GM23338 (cell line): ENCODE measurements at regions not wholly inside any gene's neighbourhood (a gene's known extent, or its start where the extent isn't known, plus 50 kb on each side); places are given as distances from the start of the nearest gene placed in this dataset.

ENCODE experiments used
- ATAC-seq: fragments of 200-7000 bp; cut with Tn5 transposase; 3 replicates; pipeline ENCODE4 v1.9.1; 2020
- DNase-seq: peaks from one replicate; pipeline ENCODE4 v3.0.0-alpha.2; 2015; ENCODE audit warnings: low spot score
- H2AFZ ChIP-seq: fragments of 200-600 bp; sonication (generic); 2 replicates; pipeline ENCODE4 v1.8.0; 2016; ENCODE audit warnings: antibody characterized with exemption, mild to moderate bottlenecking, moderate library complexity
- H3F3A ChIP-seq: fragments of 200-600 bp; sonication (generic); replicated peaks from 2 replicates; pipeline ENCODE4 v1.8.0; 2017; ENCODE audit warnings: antibody characterized with exemption, mixed run types, low read depth
- H3K27ac ChIP-seq: fragments of 200-600 bp; sonication (generic); 2 replicates; pipeline ENCODE4 v1.6.1; 2016; ENCODE audit warnings: low read depth
- H3K27me3 ChIP-seq: fragments of 200-600 bp; sonication (generic); 2 replicates; pipeline ENCODE4 v1.8.0; 2016; ENCODE audit warnings: mild to moderate bottlenecking, mixed run types, moderate library complexity; ENCODE audit not compliant: insufficient read depth
- H3K36me3 ChIP-seq: fragments of 200-600 bp; sonication (generic); 2 replicates; pipeline ENCODE4 v1.8.0; 2016; ENCODE audit warnings: mild to moderate bottlenecking; ENCODE audit not compliant: insufficient read depth
- H3K4me1 ChIP-seq: fragments of 200-600 bp; sonication (generic); 2 replicates; pipeline ENCODE4 v1.8.0; 2016; ENCODE audit warnings: mild to moderate bottlenecking, moderate library complexity; ENCODE audit not compliant: insufficient read depth
- H3K4me2 ChIP-seq: fragments of 200-600 bp; sonication (generic); 2 replicates; pipeline ENCODE4 v1.7.1; 2017; ENCODE audit warnings: mixed run types
- H3K4me3 ChIP-seq: fragments of 200-600 bp; sonication (generic); 2 replicates; pipeline ENCODE4 v1.6.1; 2016; ENCODE audit warnings: mixed run types
- H3K79me2 ChIP-seq: fragments of 200-600 bp; sonication (generic); replicated peaks from 2 replicates; pipeline ENCODE4 v1.8.0; 2017; ENCODE audit warnings: mild to moderate bottlenecking; ENCODE audit not compliant: insufficient read depth
- H3K9me2 ChIP-seq: fragments of 200-600 bp; sonication (generic); 2 replicates; pipeline ENCODE4 v1.8.0; 2017; ENCODE audit not compliant: insufficient read depth
- H4K20me1 ChIP-seq: fragments of 200-600 bp; sonication (generic); replicated peaks from 2 replicates; pipeline ENCODE4 v1.8.0; 2017; ENCODE audit warnings: mild to moderate bottlenecking; ENCODE audit not compliant: insufficient read depth
- H3K27ac Mint-ChIP-seq: 2 replicates; pipeline ENCODE4 v1.8.0; 2020; ENCODE audit warnings: inconsistent platforms, mild to moderate bottlenecking, moderate library complexity, mixed read lengths
- H3K27me3 Mint-ChIP-seq: 3 replicates; pipeline ENCODE4 v1.8.0; 2022; ENCODE audit warnings: low read depth, mild to moderate bottlenecking, moderate library complexity, mixed read lengths, inconsistent platforms; ENCODE audit not compliant: insufficient read depth, poor library complexity
- H3K36me3 Mint-ChIP-seq: 3 replicates; pipeline ENCODE4 v1.8.0; 2021; ENCODE audit warnings: low read depth, mild to moderate bottlenecking, inconsistent platforms, moderate library complexity, mixed read lengths
- H3K4me1 Mint-ChIP-seq: 3 replicates; pipeline ENCODE4 v1.8.0; 2020; ENCODE audit warnings: mild to moderate bottlenecking, inconsistent platforms, mixed read lengths
- H3K4me3 Mint-ChIP-seq: 3 replicates; pipeline ENCODE4 v1.8.0; 2021; ENCODE audit warnings: moderate library complexity, mild to moderate bottlenecking, inconsistent platforms, mixed read lengths
- H3K9me3 Mint-ChIP-seq: 3 replicates; pipeline ENCODE4 v1.8.0; 2020; ENCODE audit warnings: moderate library complexity, mild to moderate bottlenecking, inconsistent platforms, mixed read lengths
- CREB1 ChIP-seq: fragments of 250-450 bp; sonication (Bioruptor Pico); IDR thresholded peaks from 2 replicates; pipeline ENCODE4 v1.5.0; 2020; ENCODE audit warnings: low read depth, mild to moderate bottlenecking, moderate library complexity
- CTCF ChIP-seq, 2 experiments: fragments of 200-600 bp in 1 of 2; sonication (generic) in 1 of 2; conservative IDR thresholded peaks; 2 replicates each; pipeline versions ENCODE4 v1.5.1 to v1.6.1; 2016 to 2017; ENCODE audit warnings: antibody characterized with exemption in 2 of 2, low read depth in 2 of 2, mild to moderate bottlenecking in 2 of 2, moderate library complexity in 1 of 2
- ETS1 ChIP-seq: IDR thresholded peaks from 2 replicates; pipeline ENCODE4 v1.6.1; 2016; ENCODE audit warnings: antibody characterized with exemption
- EZH2 ChIP-seq: fragments of 200-600 bp; sonication (generic); IDR thresholded peaks from one replicate; pipeline ENCODE4 v1.8.0; 2017; ENCODE audit warnings: antibody characterized with exemption, mild to moderate bottlenecking, low read depth; ENCODE audit not compliant: unreplicated experiment
- EZH2phosphoT487 ChIP-seq: fragments of 200-600 bp; sonication (generic); IDR thresholded peaks from one replicate; pipeline ENCODE4 v1.8.1; 2018; ENCODE audit warnings: antibody characterized with exemption; ENCODE audit not compliant: unreplicated experiment
- JUNB ChIP-seq: IDR thresholded peaks from one replicate; pipeline ENCODE4 v1.6.1; 2016; ENCODE audit warnings: antibody characterized with exemption; ENCODE audit not compliant: unreplicated experiment
- NANOG ChIP-seq: IDR thresholded peaks from 2 replicates; pipeline ENCODE4 v1.6.1; 2016; ENCODE audit warnings: antibody characterized with exemption, borderline replicate concordance
- POLR2AphosphoS5 ChIP-seq: IDR thresholded peaks from 2 replicates; pipeline ENCODE4 v1.6.1; 2016; ENCODE audit warnings: antibody characterized with exemption, low read depth
- REST ChIP-seq: IDR thresholded peaks from one replicate; pipeline ENCODE4 v1.6.1; 2018; ENCODE audit warnings: antibody characterized with exemption; ENCODE audit not compliant: unreplicated experiment
- STAT1 ChIP-seq: IDR thresholded peaks from one replicate; pipeline ENCODE4 v1.6.1; 2016; ENCODE audit warnings: antibody characterized with exemption; ENCODE audit not compliant: unreplicated experiment
- ZNF114 ChIP-seq: fragments of 250-450 bp; sonication (Bioruptor Pico); IDR thresholded peaks from 2 replicates; pipeline ENCODE4 v1.5.0; 2020; ENCODE audit warnings: mild to moderate bottlenecking, moderate library complexity
- ZNF331 ChIP-seq: fragments of 250-450 bp; sonication (Bioruptor Pico); IDR thresholded peaks from 2 replicates; pipeline ENCODE4 v1.5.0; 2020; ENCODE audit warnings: low read depth, mild to moderate bottlenecking, moderate library complexity
- ZNF462 ChIP-seq: fragments of 250-450 bp; sonication (Bioruptor Pico); IDR thresholded peaks from 2 replicates; pipeline ENCODE4 v1.5.0; 2020; ENCODE audit warnings: mild to moderate bottlenecking, moderate library complexity

GRCh38 chr6:122130518-122130917 lies 268.9 kb upstream of the HSF2 start:
- no peak overlapping the region for H3K4me3 ChIP-seq
- no peaks in the 10 kb centered on the region for H3K36me3 Mint-ChIP-seq
- no peak overlapping the region for H2AFZ ChIP-seq
- no peaks in the 10 kb centered on the region for H4K20me1 ChIP-seq
- H3K4me2 ChIP-seq, result no peak overlapping the region
- no peak overlapping the region for H3K27ac ChIP-seq
- H3K9me2 ChIP-seq, result no peaks in the 10 kb centered on the region
- H3K4me1 Mint-ChIP-seq, result no peaks in the 10 kb centered on the region
- no peaks in the 10 kb centered on the region for H3K27me3 ChIP-seq
- no peaks in the 10 kb centered on the region for H3K36me3 ChIP-seq
- no peaks in the 10 kb centered on the region for H3K9me3 Mint-ChIP-seq
- TF ChIP-seq NANOG, result no peak
- no peak for TF ChIP-seq EZH2phosphoT487
- TF ChIP-seq JUNB, result no peak
- no peak for TF ChIP-seq CTCF (conservative IDR thresholded peaks at IDR 0.05; ENCODE audit: low read depth in 2 of 2)
- no peak for TF ChIP-seq ETS1
- TF ChIP-seq ZNF331 (CRISPR knock-in tag), result no peak
- TF ChIP-seq POLR2AphosphoS5, result no peak
- no peak for TF ChIP-seq ZNF462 (CRISPR knock-in tag)
- no peak for TF ChIP-seq EZH2
- no peak for TF ChIP-seq STAT1
- no peak for TF ChIP-seq CREB1 (CRISPR knock-in tag)
- no peak for TF ChIP-seq ZNF114 (CRISPR knock-in tag)
- no peak for TF ChIP-seq REST
- H3K4me3 Mint-ChIP-seq, result no peak overlapping the region
- no peaks in the 10 kb centered on the region for H3F3A ChIP-seq
- no peaks in the 10 kb centered on the region for H3K27me3 Mint-ChIP-seq
- H3K27ac Mint-ChIP-seq, result no peak overlapping the region
- no peak for ATAC-seq
- DNase-seq, result no peak
- no peaks in the 10 kb centered on the region for H3K4me1 ChIP-seq
- H3K79me2 ChIP-seq, result no peaks in the 10 kb centered on the region
